ENCODE measurements at regions not wholly inside any gene's neighbourhood (a gene's known extent, or its start where the extent isn't known, plus 50 kb on each side); places are given as distances from the start of the nearest gene placed in this dataset.

DNA sequence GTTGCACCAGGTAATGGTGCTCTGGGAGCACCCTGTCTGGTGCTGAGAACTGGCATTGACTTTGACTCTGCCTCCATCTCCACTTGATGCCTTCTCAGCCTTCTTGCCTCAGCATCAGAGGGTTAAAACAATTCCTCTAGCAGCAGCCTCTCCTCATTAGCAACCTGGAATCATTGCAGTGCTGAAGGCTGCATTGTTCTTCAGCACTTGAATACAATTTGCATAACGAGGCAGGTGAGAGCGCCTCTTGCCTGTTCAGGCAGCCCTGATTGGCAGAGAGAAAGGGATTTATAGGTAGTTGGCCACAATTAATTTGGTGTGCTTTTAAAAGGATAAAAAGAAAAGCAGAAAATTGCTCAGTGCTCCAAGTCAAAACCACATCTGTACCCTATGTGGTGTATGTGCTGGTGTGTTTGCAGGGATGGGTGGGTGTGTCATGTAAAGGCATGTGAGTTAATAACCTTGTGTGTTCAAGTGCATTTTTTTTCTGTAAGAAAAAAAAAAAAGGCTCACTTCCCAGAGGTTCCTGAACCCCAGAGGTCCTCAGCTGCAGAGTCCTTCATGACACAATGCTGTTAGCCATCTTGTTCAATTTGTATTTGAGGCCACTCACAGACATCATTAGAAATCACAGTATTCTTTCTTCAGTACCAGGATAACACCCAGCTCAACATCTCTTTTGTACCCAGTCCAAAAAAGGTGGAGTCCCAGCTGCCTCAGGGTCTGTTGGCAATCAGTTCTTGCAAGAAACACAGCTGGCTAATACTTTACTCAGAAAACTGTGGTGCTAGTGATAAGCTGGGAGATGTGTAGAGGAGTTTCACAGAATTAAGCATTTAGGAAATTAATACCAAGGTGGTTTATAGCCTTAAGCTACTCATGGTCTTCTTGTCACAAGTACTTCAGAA is 385.6 kb downstream of the GRIN2B start:
- DNase-seq (ENCODE audit: low spot score) = no peak

- no peak for DNase-seq (ENCODE audit: low spot score)
Observed at GRCh38 chr12:13594731-13595514, 386.5 kb downstream of the GRIN2B start.

GRCh38 chr12:13592063-13592942 is 389.1 kb downstream of the GRIN2B start:
- no peak for DNase-seq (ENCODE audit: low spot score)

- DNase-seq (ENCODE audit: low spot score) = no peak
Observed at GRCh38 chr12:13591488-13591887, 389.9 kb downstream of the GRIN2B start.

DNA sequence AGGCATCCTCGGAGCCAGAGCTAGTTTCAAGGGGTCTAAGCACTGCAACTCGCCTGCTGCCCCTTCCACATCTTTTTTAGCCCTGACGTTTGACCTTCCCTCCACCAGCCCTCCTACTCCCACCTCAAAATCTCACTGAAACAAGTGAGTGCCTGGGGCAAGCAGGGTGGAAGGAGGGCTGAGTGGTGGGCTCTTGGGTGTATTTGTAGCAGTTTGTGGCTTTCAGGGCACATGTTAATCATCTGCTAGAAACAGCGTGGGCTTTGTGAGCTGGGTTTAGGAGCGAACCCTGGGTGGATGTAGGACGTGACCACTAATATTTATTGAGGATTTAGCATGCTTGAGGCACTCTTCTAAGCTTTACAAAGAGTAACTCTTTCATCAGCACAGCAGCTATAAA is 390.3 kb downstream of the GRIN2B start:
- no peak for DNase-seq (ENCODE audit: low spot score)

- no peak for DNase-seq (ENCODE audit: low spot score)
Observed at GRCh38 chr12:13588574-13588973, 392.0 kb downstream of the EMP1 start.

GRCh38 chr12:13587721-13588390 is 391.3 kb downstream of the EMP1 start:
- DNase-seq (ENCODE audit: low spot score) = no peak

DNA sequence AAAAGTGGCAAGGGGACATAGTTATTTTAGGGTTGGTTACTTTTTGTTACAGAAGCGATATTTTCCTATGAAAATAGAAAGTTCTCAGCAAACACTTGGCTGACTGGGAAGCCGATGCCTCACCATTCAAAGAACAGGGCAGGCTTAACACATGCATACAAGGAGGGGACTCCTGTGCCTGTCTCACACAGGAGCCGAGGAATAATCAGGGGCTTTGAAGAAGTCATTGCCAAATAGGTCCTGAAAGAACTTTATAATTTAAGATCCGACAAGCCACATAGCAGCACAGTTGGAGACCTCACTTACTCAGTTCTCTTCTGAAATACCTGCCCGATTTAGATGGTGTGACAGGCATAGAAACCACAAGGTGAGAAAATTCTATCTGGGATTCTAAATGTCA is 389.8 kb downstream of the EMP1 start:
- DNase-seq (ENCODE audit: low spot score) = no peak

- no peak for DNase-seq (ENCODE audit: low spot score)
Observed at GRCh38 chr12:13584541-13584940, 388.0 kb downstream of the EMP1 start.

DNA sequence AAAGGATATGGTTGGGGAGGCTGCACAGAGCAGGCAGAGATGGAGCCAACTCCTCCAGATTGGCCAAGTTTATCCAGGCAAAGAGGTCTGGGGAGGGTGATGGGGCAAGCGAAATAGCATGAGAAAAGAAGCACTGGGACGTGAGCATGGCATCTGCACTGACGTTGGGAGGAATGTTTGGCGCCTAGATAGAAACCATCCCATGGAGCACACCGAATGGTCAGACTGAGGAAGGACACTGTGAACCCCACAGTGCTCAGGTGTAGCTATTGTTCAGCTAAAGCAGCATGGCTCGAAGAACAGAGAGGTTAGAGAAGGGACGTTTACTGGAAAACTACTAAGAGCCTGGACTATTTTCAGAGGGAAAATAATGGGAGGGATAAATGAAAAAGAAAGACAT is 387.1 kb downstream of the EMP1 start:
- no peak for DNase-seq (ENCODE audit: low spot score)

GRCh38 chr12:13582421-13582820 is 385.9 kb downstream of the EMP1 start:
- no peak for DNase-seq (ENCODE audit: low spot score)

DNA sequence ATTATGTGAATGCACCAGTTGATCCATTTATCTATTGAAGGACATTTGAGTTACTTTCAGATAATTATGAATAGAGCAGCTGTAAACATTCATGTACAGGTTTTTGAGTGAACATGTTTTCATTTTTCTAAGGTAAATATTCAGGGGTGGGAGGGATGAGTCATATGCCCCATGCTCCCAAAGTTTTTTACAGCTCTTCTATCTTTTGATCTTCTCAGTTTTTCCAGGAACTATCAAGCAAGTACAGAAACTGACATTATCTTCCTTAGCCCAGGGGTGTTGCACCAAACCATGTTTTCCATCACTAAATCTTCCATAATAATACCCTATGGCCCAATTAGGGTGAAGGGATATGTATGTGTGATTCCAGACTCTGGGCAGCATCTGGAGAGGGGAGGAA is 384.5 kb downstream of the EMP1 start:
- DNase-seq (ENCODE audit: low spot score) = no peak

GRCh38 chr12:13580206-13580605 is 383.7 kb downstream of the EMP1 start:
- DNase-seq (ENCODE audit: low spot score) = no peak

DNA sequence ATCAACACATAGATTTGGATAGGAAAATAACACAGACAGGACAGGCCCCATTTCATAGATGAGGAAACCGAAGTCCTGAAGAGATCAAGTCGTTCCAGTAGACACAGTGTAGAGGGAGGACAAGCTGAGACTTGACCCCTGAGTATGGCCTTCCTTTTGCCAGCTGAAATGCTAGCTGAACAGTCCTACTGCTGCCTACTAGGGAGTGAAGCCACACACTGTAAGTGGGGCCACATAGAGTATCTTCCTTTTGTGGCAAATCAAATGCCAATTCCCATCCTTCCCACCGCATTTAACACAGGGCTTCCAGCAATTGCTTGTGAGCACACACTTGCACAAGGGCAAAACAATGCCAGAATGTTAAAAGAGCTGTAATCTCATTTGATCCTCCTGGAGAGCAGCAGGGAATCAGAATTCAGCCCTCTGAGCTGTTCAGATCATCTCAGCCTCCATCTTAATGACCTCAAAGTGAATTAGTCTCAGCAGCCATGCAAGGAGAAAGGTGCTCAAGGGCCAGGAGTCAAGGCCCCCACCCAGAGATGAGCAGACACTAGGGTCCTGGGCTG is 380.5 kb downstream of the EMP1 start:
- DNase-seq (ENCODE audit: low spot score) = no peak

- no peak for DNase-seq (ENCODE audit: low spot score)
Observed at GRCh38 chr12:13573698-13574321, 377.3 kb downstream of the EMP1 start.

DNA sequence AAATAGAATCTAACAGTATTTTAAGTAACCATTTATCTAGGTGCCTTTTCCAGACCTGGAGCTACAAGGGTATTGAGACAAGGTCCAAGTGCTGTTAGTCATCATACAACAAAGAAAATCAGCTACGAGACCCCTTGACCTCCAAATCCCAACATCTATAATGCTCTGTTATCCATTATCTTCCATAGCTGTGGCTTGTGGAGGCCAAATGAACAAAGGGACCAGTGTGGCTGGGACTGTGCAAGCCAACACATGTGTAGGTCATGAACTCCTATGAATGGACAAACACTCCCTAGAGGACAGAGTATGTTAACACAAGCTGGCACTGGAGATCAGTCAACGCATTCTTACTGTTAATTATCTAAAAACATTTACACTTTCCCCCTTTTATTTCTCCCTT is 374.5 kb downstream of the EMP1 start:
- peak; percentile 27 for DNase-seq (ENCODE audit: low spot score)

GRCh38 chr12:13570005-13570694 is 373.6 kb downstream of the EMP1 start:
- DNase-seq (ENCODE audit: low spot score) = no peak

DNA sequence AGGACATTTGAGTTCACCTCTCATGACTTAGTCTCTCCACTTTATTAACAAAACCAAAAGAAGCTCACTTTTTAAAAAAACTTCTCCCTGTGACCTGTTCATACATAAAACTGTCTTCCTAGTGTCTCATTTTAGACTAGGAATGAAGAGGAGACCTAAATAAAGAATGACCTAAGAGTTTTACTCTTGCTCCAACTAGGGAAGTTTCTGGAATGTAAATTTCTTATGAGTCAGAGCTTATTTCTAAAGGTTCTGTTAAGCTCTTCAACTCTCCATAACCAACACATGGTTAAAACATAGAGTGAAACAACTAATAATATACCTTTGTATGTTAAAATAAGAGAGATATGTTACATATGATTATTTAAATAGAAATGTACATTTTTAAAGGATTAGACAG is 369.8 kb downstream of the EMP1 start:
- no peak for DNase-seq (ENCODE audit: low spot score)

GRCh38 chr12:13564266-13564810 is 367.8 kb downstream of the EMP1 start:
- DNase-seq (ENCODE audit: low spot score) = no peak

DNA sequence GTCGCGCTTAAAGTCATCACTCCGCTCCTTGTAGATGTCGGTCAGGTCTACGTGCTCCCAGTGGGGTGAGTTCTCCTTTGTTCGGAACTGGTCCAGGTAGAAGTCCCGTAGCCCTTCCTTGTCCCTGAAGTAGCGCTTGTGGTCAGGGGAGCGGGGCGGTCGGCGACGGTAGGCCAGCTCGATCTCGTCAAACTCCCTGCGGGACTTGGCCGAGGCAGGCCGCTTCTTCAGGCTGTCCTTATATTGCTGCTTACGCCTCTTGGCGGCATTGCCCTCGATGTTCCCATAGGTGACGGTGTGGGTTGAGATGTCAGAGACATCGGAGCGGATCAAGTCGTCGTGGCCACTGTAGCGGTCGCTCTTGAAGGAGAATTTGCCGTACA is 367.2 kb downstream of the EMP1 start:
- no peak for DNase-seq (ENCODE audit: low spot score)

Measured in HuH-7 (cell line).